H9 (cell line): ENCODE measurements at regions not wholly inside any gene's neighbourhood (a gene's known extent, or its start where the extent isn't known, plus 50 kb on each side); places are given as distances from the start of the nearest gene placed in this dataset.

Experiments used
- DNase-seq: peaks from one replicate; pipeline ENCODE4 v3.0.0-alpha.2; 2017
- H2AFZ ChIP-seq: one replicate; pipeline ENCODE4 v1.6.1; 2013; ENCODE audit warnings: mild to moderate bottlenecking, low read length, control low read depth, moderate library complexity
- H2AK5ac ChIP-seq: 2 replicates; pipeline ENCODE4 v1.6.1; 2013; ENCODE audit warnings: low read length, control low read depth, mixed read lengths; ENCODE audit not compliant: insufficient read length
- H2BK120ac ChIP-seq: one replicate; pipeline ENCODE4 v1.6.1; 2013; ENCODE audit warnings: low read depth, mild to moderate bottlenecking, low read length, control low read depth, inconsistent platforms; ENCODE audit not compliant: poor library complexity, severe bottlenecking
- H2BK12ac ChIP-seq: 2 replicates; pipeline ENCODE4 v1.6.1; 2013; ENCODE audit warnings: low read length, control low read depth, mixed read lengths, low read depth; ENCODE audit not compliant: insufficient read length
- H2BK15ac ChIP-seq: 2 replicates; pipeline ENCODE4 v1.6.1; 2013; ENCODE audit warnings: low read depth, low read length, control low read depth
- H2BK20ac ChIP-seq: one replicate; pipeline ENCODE4 v1.6.1; 2013; ENCODE audit warnings: low read depth, mild to moderate bottlenecking, low read length, control low read depth, inconsistent platforms; ENCODE audit not compliant: poor library complexity, severe bottlenecking
- H2BK5ac ChIP-seq: 2 replicates; pipeline ENCODE4 v1.6.1; 2013; ENCODE audit warnings: low read length, control low read depth, mixed read lengths; ENCODE audit not compliant: insufficient read length
- H3K14ac ChIP-seq: 2 replicates; pipeline ENCODE4 v1.6.1; 2013; ENCODE audit warnings: low read length, control low read depth; ENCODE audit not compliant: insufficient read depth
- H3K18ac ChIP-seq: 2 replicates; pipeline ENCODE4 v1.6.1; 2013; ENCODE audit warnings: low read depth, mild to moderate bottlenecking, mixed read lengths, low read length, control low read depth; ENCODE audit not compliant: insufficient read length
- H3K23ac ChIP-seq: 2 replicates; pipeline ENCODE4 v1.6.1; 2013; ENCODE audit warnings: low read length, control low read depth, mixed read lengths, low read depth; ENCODE audit not compliant: insufficient read length
- H3K23me2 ChIP-seq: 2 replicates; pipeline ENCODE4 v1.6.1; 2013; ENCODE audit warnings: low read depth, mild to moderate bottlenecking, mixed read lengths, low read length, control low read depth; ENCODE audit not compliant: insufficient read length, poor library complexity, severe bottlenecking
- H3K27ac ChIP-seq: 2 replicates; pipeline ENCODE4 v1.5.1; 2013; ENCODE audit warnings: low read length, control low read depth, mixed read lengths, low read depth; ENCODE audit not compliant: insufficient read length
- H3K27me3 ChIP-seq: 2 replicates; pipeline ENCODE4 v1.6.1; 2013; ENCODE audit warnings: low read length, control low read depth, inconsistent platforms; ENCODE audit not compliant: insufficient read depth
- H3K4ac ChIP-seq: 2 replicates; pipeline ENCODE4 v1.6.1; 2013; ENCODE audit warnings: low read depth, mild to moderate bottlenecking, control low read depth, inconsistent platforms, low read length, moderate library complexity
- H3K4me1 ChIP-seq: 2 replicates; pipeline ENCODE4 v1.6.1; 2013; ENCODE audit warnings: low read length, control low read depth, inconsistent platforms; ENCODE audit not compliant: insufficient read depth
- H3K4me2 ChIP-seq: 2 replicates; pipeline ENCODE4 v1.6.1; 2013; ENCODE audit warnings: low read length, control low read depth, mixed read lengths; ENCODE audit not compliant: insufficient read length, insufficient read depth
- H3K56ac ChIP-seq: 2 replicates; pipeline ENCODE4 v1.6.1; 2013; ENCODE audit warnings: low read depth, mild to moderate bottlenecking, mixed read lengths, low read length, control low read depth; ENCODE audit not compliant: insufficient read length
- H3K79me1 ChIP-seq: 2 replicates; pipeline ENCODE4 v1.6.1; 2013; ENCODE audit warnings: low read depth, mild to moderate bottlenecking, moderate library complexity, low read length, control low read depth, inconsistent platforms; ENCODE audit not compliant: insufficient read depth, poor library complexity, severe bottlenecking
- H3K79me2 ChIP-seq: 2 replicates; pipeline ENCODE4 v1.6.1; 2013; ENCODE audit warnings: low read length, control low read depth, inconsistent platforms; ENCODE audit not compliant: insufficient read depth
- H3K9ac ChIP-seq: 2 replicates; pipeline ENCODE4 v1.6.1; 2013; ENCODE audit warnings: low read length, control low read depth, mixed read lengths; ENCODE audit not compliant: insufficient read length; ENCODE audit errors: extremely low read depth
- H3K9me3 ChIP-seq: one replicate; pipeline ENCODE4 v1.6.1; 2013; ENCODE audit warnings: low read depth, low read length, inconsistent platforms; ENCODE audit not compliant: control insufficient read depth
- H3T11ph ChIP-seq: one replicate; pipeline ENCODE4 v1.6.1; 2013; ENCODE audit warnings: mild to moderate bottlenecking, low read length, control low read depth, inconsistent platforms
- H4K20me1 ChIP-seq: one replicate; pipeline ENCODE4 v1.6.1; 2013; ENCODE audit not compliant: control insufficient read depth, insufficient read length, insufficient read depth
- H4K5ac ChIP-seq: 2 replicates; pipeline ENCODE4 v1.6.1; 2013; ENCODE audit warnings: low read depth, mild to moderate bottlenecking, mixed read lengths, low read length, control low read depth; ENCODE audit not compliant: insufficient read length
- H4K8ac ChIP-seq: replicated peaks from 2 replicates; pipeline ENCODE4 v1.6.1; 2013; ENCODE audit warnings: low read length, control low read depth, mixed read lengths, low read depth; ENCODE audit not compliant: insufficient read length
- H4K91ac ChIP-seq: 2 replicates; pipeline ENCODE4 v1.6.1; 2013; ENCODE audit warnings: low read depth, mild to moderate bottlenecking, moderate library complexity, mixed read lengths, low read length, control low read depth; ENCODE audit not compliant: insufficient read length
- H3K27ac Mint-ChIP-seq, 3 experiments: 2 replicates in 2 of 3; 3 replicates in 1 of 3; pipeline ENCODE4 v1.8.0; 2020 to 2021; ENCODE audit warnings: mixed read lengths in 3 of 3, mild to moderate bottlenecking in 1 of 3, moderate library complexity in 1 of 3
- H3K27me3 Mint-ChIP-seq: 2 replicates; pipeline ENCODE4 v1.8.0; 2021; ENCODE audit warnings: low read depth, mild to moderate bottlenecking, moderate library complexity, mixed read lengths
- H3K36me3 Mint-ChIP-seq, 3 experiments: 2 replicates in 2 of 3; 3 replicates in 1 of 3; pipeline ENCODE4 v1.8.0; 2020 to 2021; ENCODE audit warnings: low read depth in 3 of 3, mixed read lengths in 3 of 3; ENCODE audit not compliant: insufficient read depth in 1 of 3
- H3K4me1 Mint-ChIP-seq, 2 experiments: 2 replicates each; pipeline ENCODE4 v1.8.0; 2020; ENCODE audit warnings: mixed read lengths in 2 of 2
- H3K4me3 Mint-ChIP-seq, 2 experiments: 2 replicates in 1 of 2; 3 replicates in 1 of 2; pipeline ENCODE4 v1.8.0; 2020 to 2021; ENCODE audit warnings: mild to moderate bottlenecking in 2 of 2, mixed read lengths in 2 of 2, moderate library complexity in 1 of 2
- H3K9me3 Mint-ChIP-seq, 2 experiments: 2 replicates in 1 of 2; 3 replicates in 1 of 2; pipeline ENCODE4 v1.8.0; 2020; ENCODE audit warnings: mild to moderate bottlenecking in 2 of 2, mixed read lengths in 2 of 2, moderate library complexity in 1 of 2
- WGBS: extraction: QIAGEN DNeasy Blood & Tissue Kit; methylation state at CpG from one replicate; pipeline ENCODE4 v1.1.7; 2013; ENCODE audit warnings: missing lambda C conversion rate, low lambda C conversion rate, mixed read lengths; ENCODE audit not compliant: insufficient read length; ENCODE audit errors: extremely low coverage; 5-methylcytosine and 5-hydroxymethylcytosine counted together
- TF ChIP-seq, protein P1 (sequence below): fragments of 200-600 bp; sonication (generic); conservative IDR thresholded peaks from 3 replicates; pipeline ENCODE4 v1.8.0; 2021; ENCODE audit warnings: antibody characterized with exemption, mild to moderate bottlenecking

DNA sequence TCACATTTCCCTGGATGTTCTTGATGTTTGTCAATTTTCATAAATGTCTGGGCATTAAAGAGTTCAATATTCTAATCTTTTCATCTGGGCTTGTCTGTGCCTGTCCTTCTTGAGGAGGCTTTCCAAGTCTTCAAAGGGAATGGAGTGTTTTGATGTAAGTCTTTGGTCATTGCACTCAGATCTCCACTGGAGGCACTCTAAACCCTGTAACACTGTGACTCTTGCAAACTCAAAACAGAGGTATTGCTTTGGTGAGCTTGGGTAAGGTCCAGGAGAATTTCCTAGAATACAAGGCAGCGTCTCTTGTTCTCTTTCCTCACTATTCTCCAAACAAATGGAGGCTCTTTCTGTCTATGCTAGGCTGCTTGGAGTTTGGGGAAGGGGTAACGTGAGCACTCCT lies 1118.1 kb upstream of the PABPC4L start:
- no peak overlapping the region for H4K91ac ChIP-seq
- peaks cover 0 to 12% of the 10 kb centered on the region in 2 experiments; a peak in 2 of 5 replicates for H3K9me3 Mint-ChIP-seq
- H2BK15ac ChIP-seq = no peak overlapping the region
- H2AK5ac ChIP-seq = no peak overlapping the region
- TF ChIP-seq, protein P1, sequence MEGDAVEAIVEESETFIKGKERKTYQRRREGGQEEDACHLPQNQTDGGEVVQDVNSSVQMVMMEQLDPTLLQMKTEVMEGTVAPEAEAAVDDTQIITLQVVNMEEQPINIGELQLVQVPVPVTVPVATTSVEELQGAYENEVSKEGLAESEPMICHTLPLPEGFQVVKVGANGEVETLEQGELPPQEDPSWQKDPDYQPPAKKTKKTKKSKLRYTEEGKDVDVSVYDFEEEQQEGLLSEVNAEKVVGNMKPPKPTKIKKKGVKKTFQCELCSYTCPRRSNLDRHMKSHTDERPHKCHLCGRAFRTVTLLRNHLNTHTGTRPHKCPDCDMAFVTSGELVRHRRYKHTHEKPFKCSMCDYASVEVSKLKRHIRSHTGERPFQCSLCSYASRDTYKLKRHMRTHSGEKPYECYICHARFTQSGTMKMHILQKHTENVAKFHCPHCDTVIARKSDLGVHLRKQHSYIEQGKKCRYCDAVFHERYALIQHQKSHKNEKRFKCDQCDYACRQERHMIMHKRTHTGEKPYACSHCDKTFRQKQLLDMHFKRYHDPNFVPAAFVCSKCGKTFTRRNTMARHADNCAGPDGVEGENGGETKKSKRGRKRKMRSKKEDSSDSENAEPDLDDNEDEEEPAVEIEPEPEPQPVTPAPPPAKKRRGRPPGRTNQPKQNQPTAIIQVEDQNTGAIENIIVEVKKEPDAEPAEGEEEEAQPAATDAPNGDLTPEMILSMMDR = peak; percentile 57
- no peak overlapping the region for H2BK12ac ChIP-seq
- H3K27me3 Mint-ChIP-seq = no peaks in the 10 kb centered on the region
- H3K4me1 Mint-ChIP-seq = peaks cover under 1 to 1% of the 10 kb centered on the region in 2 experiments; a peak in 1 of 4 replicates
- H3K18ac ChIP-seq = no peak overlapping the region
- H3K79me2 ChIP-seq = no peaks in the 10 kb centered on the region
- no peaks in the 10 kb centered on the region; the same call in 1 of the 2 replicates for H3K4me1 ChIP-seq
- H2BK120ac ChIP-seq = no peak overlapping the region
- no peak overlapping the region for H4K8ac ChIP-seq
- no peaks in the 10 kb centered on the region for H3K9me3 ChIP-seq
- H3K27me3 ChIP-seq = no peaks in the 10 kb centered on the region
- H2AFZ ChIP-seq = peak overlapping the region; percentile 81
- WGBS = no CpG with 5 or more reads among the region's 2 CpGs
- DNase-seq = no peak
- no peak overlapping the region for H3K56ac ChIP-seq
- no peak overlapping the region for H2BK20ac ChIP-seq
- no peaks in the 10 kb centered on the region for H4K20me1 ChIP-seq
- no peak overlapping the region for H3K4me3 Mint-ChIP-seq
- no peaks in the 10 kb centered on the region for H3K79me1 ChIP-seq
- no peak overlapping the region for H3K4me2 ChIP-seq
- H3K23me2 ChIP-seq = no peaks in the 10 kb centered on the region
- H3K23ac ChIP-seq = no peak overlapping the region
- peak overlapping the region in 1 of 3 experiments; percentile 2; a peak in 1 of 7 replicates for H3K27ac Mint-ChIP-seq
- H4K5ac ChIP-seq = no peak overlapping the region
- H3K36me3 Mint-ChIP-seq = peaks cover 0 to 18% (median 3%) of the 10 kb centered on the region in 3 experiments; a peak in 5 of 7 replicates
- no peak overlapping the region for H3K14ac ChIP-seq
- no peak overlapping the region for H3T11ph ChIP-seq
- no peak overlapping the region for H3K27ac ChIP-seq
- H2BK5ac ChIP-seq = no peak overlapping the region
- H3K9ac ChIP-seq = no peak overlapping the region
- H3K4ac ChIP-seq = no peak overlapping the region
